ENCODE measurements at regions not wholly inside any gene's neighbourhood (a gene's known extent, or its start where the extent isn't known, plus 50 kb on each side); places are given as distances from the start of the nearest gene placed in this dataset.
"Not testable (repeated sequence)": the region's sequence is repeated elsewhere in the genome, so short reads cannot be mapped to it uniquely, and the experiment has no call there.

- DNase-seq (ENCODE audit: low spot score) = no peak
Measured at GRCh38 chr11:91641153-91641552, 583.5 kb upstream of the FAT3 start.

- DNase-seq (ENCODE audit: low spot score) = no peak
Measured at GRCh38 chr11:91639359-91639758, 585.3 kb upstream of the FAT3 start.

- no peak for DNase-seq (ENCODE audit: low spot score)
Measured at GRCh38 chr11:91630916-91631673, 593.5 kb upstream of the FAT3 start.

- DNase-seq (ENCODE audit: low spot score) = no peak
Measured at GRCh38 chr11:91625495-91625894, 599.1 kb upstream of the FAT3 start.

- DNase-seq (ENCODE audit: low spot score) = no peak
Measured at GRCh38 chr11:91624021-91624420, 600.6 kb upstream of the FAT3 start.

- DNase-seq (ENCODE audit: low spot score) = no peak
Measured at GRCh38 chr11:91608677-91609076, 615.9 kb upstream of the FAT3 start.

GRCh38 chr11:91596111-91596510 is 628.5 kb upstream of the FAT3 start:
- no peak for DNase-seq (ENCODE audit: low spot score)

- DNase-seq (ENCODE audit: low spot score) = no peak
Measured at GRCh38 chr11:91591021-91591420, 633.6 kb upstream of the FAT3 start.

- DNase-seq (ENCODE audit: low spot score) = no peak
Measured at GRCh38 chr11:91587131-91587530, 637.5 kb upstream of the FAT3 start.

GRCh38 chr11:91585035-91585801 is 639.4 kb upstream of the FAT3 start:
- DNase-seq (ENCODE audit: low spot score) = no peak

GRCh38 chr11:91563176-91563575 is 661.4 kb upstream of the FAT3 start:
- DNase-seq (ENCODE audit: low spot score) = no peak

- no peak for DNase-seq (ENCODE audit: low spot score)
Measured at GRCh38 chr11:91560434-91560833, 664.2 kb upstream of the FAT3 start.

- DNase-seq (ENCODE audit: low spot score) = no peak
Measured at GRCh38 chr11:91538065-91538464, 686.6 kb upstream of the FAT3 start.

GRCh38 chr11:91536366-91536765 is 688.3 kb upstream of the FAT3 start:
- DNase-seq (ENCODE audit: low spot score) = no peak

GRCh38 chr11:91528965-91529364 is 695.7 kb upstream of the FAT3 start:
- no peak for DNase-seq (ENCODE audit: low spot score)

- DNase-seq (ENCODE audit: low spot score) = no peak
Measured at GRCh38 chr11:91527380-91528030, 697.1 kb upstream of the FAT3 start.

GRCh38 chr11:91513734-91514133 is 710.9 kb upstream of the FAT3 start:
- DNase-seq (ENCODE audit: low spot score) = no peak

- no peak for DNase-seq (ENCODE audit: low spot score)
Measured at GRCh38 chr11:91497847-91498246, 726.8 kb upstream of the FAT3 start.

GRCh38 chr11:91495837-91496236 is 728.8 kb upstream of the FAT3 start:
- no peak for DNase-seq (ENCODE audit: low spot score)

- DNase-seq (ENCODE audit: low spot score) = no peak
Measured at GRCh38 chr11:91489989-91490388, 734.6 kb upstream of the FAT3 start.

GRCh38 chr11:91483956-91484355 is 740.7 kb upstream of the FAT3 start:
- DNase-seq (ENCODE audit: low spot score) = not testable (repeated sequence)

GRCh38 chr11:91481875-91482274 is 742.7 kb upstream of the FAT3 start:
- not testable (repeated sequence) for DNase-seq (ENCODE audit: low spot score)

- DNase-seq (ENCODE audit: low spot score) = no peak
Measured at GRCh38 chr11:91470656-91471055, 754.0 kb upstream of the FAT3 start.
